SK-N-SH (cell line): ENCODE measurements at regions not wholly inside any gene's neighbourhood (a gene's known extent, or its start where the extent isn't known, plus 50 kb on each side); places are given as distances from the start of the nearest gene placed in this dataset.
A peak's percentile ranks its signal among the peaks of the same experiment; 100 is the strongest.

Experiments used
- CTCF ChIA-PET: fragments of 300-600, 350-600 bp; formaldehyde crosslinking; extraction: SDS; loops from one replicate; lab custom pipeline; 2021; lab: Yijun Ruan, JAX
- POLR2A ChIA-PET: fragments of 350-600 bp; sonication (Branson Sonifier 250); formaldehyde crosslinking; extraction: SDS; loops from one replicate; lab custom pipeline; 2020; ENCODE audit warnings: antibody characterized with exemption, inconsistent platforms; lab: Yijun Ruan, JAX
- DNase-seq: peaks from one replicate; pipeline ENCODE4 v3.0.0; 2012
- H2AFZ ChIP-seq: fragments of 200-600 bp; sonication (generic); 2 replicates; pipeline ENCODE4 v1.8.1; 2016; ENCODE audit warnings: antibody characterized with exemption, mild to moderate bottlenecking, low read depth
- H3F3A ChIP-seq: fragments of 200-600 bp; sonication (generic); replicated peaks from 2 replicates; pipeline ENCODE3; 2016; ENCODE audit warnings: antibody characterized with exemption, mild to moderate bottlenecking; ENCODE audit not compliant: insufficient read depth
- H3K27ac ChIP-seq, 2 experiments: fragments of 200-500 bp in 1 of 2; fragments of 200-600 bp in 1 of 2; sonication (Bioruptor generic) in 1 of 2; sonication (generic), shearing (Covaris generic) in 1 of 2; 2 replicates each; pipeline versions ENCODE4 v1.5.1 to v1.6.1; 2014 to 2016; ENCODE audit warnings: low read depth in 2 of 2, inconsistent platforms in 1 of 2, low read length in 1 of 2, mild to moderate bottlenecking in 1 of 2, mixed read lengths in 1 of 2
- H3K27me3 ChIP-seq: fragments of 200-600 bp; sonication (generic), shearing (Covaris generic); 2 replicates; pipeline ENCODE4 v1.6.1; 2016; ENCODE audit warnings: mixed run types; ENCODE audit not compliant: insufficient read depth
- H3K36me3 ChIP-seq, 2 experiments: fragments of 200-500 bp in 1 of 2; fragments of 200-600 bp in 1 of 2; sonication (Bioruptor generic) in 1 of 2; sonication (generic) in 1 of 2; replicated peaks in 1 of 2; 2 replicates each; pipeline versions ENCODE3 to v1.5.1; 2014 to 2016; ENCODE audit warnings: low read length in 1 of 2, mild to moderate bottlenecking in 1 of 2; ENCODE audit not compliant: insufficient read depth in 2 of 2, control insufficient read depth in 1 of 2
- H3K4me1 ChIP-seq, 2 experiments: fragments of 200-500 bp in 1 of 2; fragments of 200-600 bp in 1 of 2; sonication (Bioruptor generic) in 1 of 2; sonication (generic), shearing (Covaris generic) in 1 of 2; 2 replicates each; pipeline versions ENCODE4 v1.5.1 to v1.6.1; 2014 to 2016; ENCODE audit warnings: low read depth in 1 of 2, low read length in 1 of 2, mixed run types in 1 of 2; ENCODE audit not compliant: insufficient read depth in 2 of 2, control insufficient read depth in 1 of 2
- H3K4me2 ChIP-seq: fragments of 200-600 bp; sonication (generic), shearing (Covaris generic); 2 replicates; pipeline ENCODE4 v1.6.1; 2017; ENCODE audit warnings: mixed run types
- H3K4me3 ChIP-seq, 2 experiments: fragments of 200-500 bp in 1 of 2; fragments of 200-600 bp in 1 of 2; sonication (Bioruptor generic) in 1 of 2; sonication (generic), shearing (Covaris generic) in 1 of 2; 2 replicates each; pipeline versions ENCODE4 v1.5.1 to v1.8.1; 2014 to 2016; ENCODE audit warnings: low read depth in 2 of 2, inconsistent platforms in 1 of 2, low read length in 1 of 2, mild to moderate bottlenecking in 1 of 2, mixed read lengths in 1 of 2, moderate library complexity in 1 of 2
- H3K79me2 ChIP-seq: fragments of 200-600 bp; sonication (generic); 2 replicates; pipeline ENCODE4 v1.8.1; 2017; ENCODE audit warnings: mild to moderate bottlenecking; ENCODE audit not compliant: insufficient read depth
- H3K9ac ChIP-seq: fragments of 200-600 bp; sonication (generic); 2 replicates; pipeline ENCODE4 v1.6.1; 2017; ENCODE audit warnings: mixed run types
- H3K9me2 ChIP-seq: fragments of 200-600 bp; sonication (generic); 2 replicates; pipeline ENCODE4 v1.6.1; 2017; ENCODE audit warnings: mixed run types
- H3K9me3 ChIP-seq: fragments of 200-600 bp; sonication (generic); 2 replicates; pipeline ENCODE4 v1.6.1; 2017; ENCODE audit warnings: mixed run types, mild to moderate bottlenecking, moderate library complexity
- H4K20me1 ChIP-seq: fragments of 200-600 bp; sonication (generic); 2 replicates; pipeline ENCODE4 v1.6.1; 2017; ENCODE audit warnings: mild to moderate bottlenecking, mixed run types; ENCODE audit not compliant: insufficient read depth
- FOXM1 ChIP-seq: IDR thresholded peaks from 2 replicates; pipeline ENCODE4 v1.4.0; 2012; ENCODE audit warnings: low read depth, mild to moderate bottlenecking
- GABPA ChIP-seq: IDR thresholded peaks from 2 replicates; pipeline ENCODE4 v1.4.0; 2012; ENCODE audit warnings: low read depth, mild to moderate bottlenecking
- JUND ChIP-seq: IDR thresholded peaks from 2 replicates; pipeline ENCODE4 v1.4.0; 2012
- MEF2A ChIP-seq: IDR thresholded peaks from 2 replicates; pipeline ENCODE4 v1.4.0; 2012; ENCODE audit warnings: low read depth, borderline replicate concordance
- NRF1 ChIP-seq: IDR thresholded peaks from 2 replicates; pipeline ENCODE4 v1.6.1; 2012; ENCODE audit warnings: low read depth, mild to moderate bottlenecking, low read length
- RCOR1 ChIP-seq: fragments of 150-350 bp; IDR thresholded peaks from 2 replicates; pipeline ENCODE4 v1.6.1; 2017; ENCODE audit warnings: antibody characterized with exemption, low read length
- RXRA ChIP-seq: IDR thresholded peaks from 2 replicates; pipeline ENCODE4 v1.4.0; 2012; ENCODE audit warnings: low read depth, mild to moderate bottlenecking, borderline replicate concordance
- SIN3A ChIP-seq: IDR thresholded peaks from 2 replicates; pipeline ENCODE4 v1.6.1; 2012; ENCODE audit warnings: low read depth, mild to moderate bottlenecking, low read length, moderate library complexity, borderline replicate concordance
- SMC3 ChIP-seq: IDR thresholded peaks from 2 replicates; pipeline ENCODE4 v1.6.1; 2012; ENCODE audit warnings: low read depth, low read length, improper control_type of control experiment
- TEAD4 ChIP-seq: IDR thresholded peaks from 2 replicates; pipeline ENCODE4 v1.4.0; 2012; ENCODE audit warnings: mild to moderate bottlenecking, borderline replicate concordance; ENCODE audit not compliant: insufficient read depth
- YY1 ChIP-seq: IDR thresholded peaks from 2 replicates; pipeline ENCODE4 v1.4.0; 2012; ENCODE audit warnings: low read depth, mild to moderate bottlenecking
- WGBS: methylation state at CpG from one replicate; pipeline ENCODE4 v1.1.6; 2017; ENCODE audit warnings: low lambda C conversion rate; 5-methylcytosine and 5-hydroxymethylcytosine counted together
- TF ChIP-seq, protein P1 (sequence below): IDR thresholded peaks from 2 replicates; pipeline ENCODE4 v1.4.0; 2012; ENCODE audit warnings: low read depth, borderline replicate concordance
- TF ChIP-seq, protein P2 (sequence below): IDR thresholded peaks from 2 replicates; pipeline ENCODE4 v1.4.0; 2012; ENCODE audit warnings: low read depth
- TF ChIP-seq, protein P3 (sequence below): fragments of 200-600 bp; sonication (generic); IDR thresholded peaks from 2 replicates; pipeline ENCODE4 v1.6.1; 2017; ENCODE audit warnings: antibody characterized with exemption, mild to moderate bottlenecking, moderate library complexity
- TF ChIP-seq, protein P4 (sequence below): fragments of 150-350 bp; IDR thresholded peaks from 2 replicates; pipeline ENCODE4 v1.6.1; 2017; ENCODE audit warnings: antibody characterized with exemption, low read length, low read depth, borderline replicate concordance

DNA sequence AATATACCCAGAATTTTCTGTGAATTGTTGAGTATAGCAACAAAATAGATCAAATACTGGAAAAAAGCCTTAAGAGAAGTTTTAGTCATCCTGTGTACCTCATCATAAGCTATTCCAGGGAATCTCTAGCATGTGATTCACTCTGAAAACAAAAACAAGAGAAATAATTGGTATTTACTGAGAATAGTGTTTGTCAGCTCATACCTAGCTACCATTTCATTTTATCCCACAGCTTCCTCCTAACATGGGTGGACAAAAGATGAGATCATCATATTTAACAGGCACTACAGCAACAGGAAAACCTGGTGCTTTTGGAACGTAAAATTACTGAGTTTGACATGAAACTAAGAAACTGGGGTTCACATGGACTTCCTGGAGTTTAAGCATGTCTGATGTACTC, 753.5 kb upstream of the NECTIN3 start (continued):
- no peak for TF ChIP-seq NRF1
- TF ChIP-seq TEAD4: no peak
- TF ChIP-seq, protein P1, sequence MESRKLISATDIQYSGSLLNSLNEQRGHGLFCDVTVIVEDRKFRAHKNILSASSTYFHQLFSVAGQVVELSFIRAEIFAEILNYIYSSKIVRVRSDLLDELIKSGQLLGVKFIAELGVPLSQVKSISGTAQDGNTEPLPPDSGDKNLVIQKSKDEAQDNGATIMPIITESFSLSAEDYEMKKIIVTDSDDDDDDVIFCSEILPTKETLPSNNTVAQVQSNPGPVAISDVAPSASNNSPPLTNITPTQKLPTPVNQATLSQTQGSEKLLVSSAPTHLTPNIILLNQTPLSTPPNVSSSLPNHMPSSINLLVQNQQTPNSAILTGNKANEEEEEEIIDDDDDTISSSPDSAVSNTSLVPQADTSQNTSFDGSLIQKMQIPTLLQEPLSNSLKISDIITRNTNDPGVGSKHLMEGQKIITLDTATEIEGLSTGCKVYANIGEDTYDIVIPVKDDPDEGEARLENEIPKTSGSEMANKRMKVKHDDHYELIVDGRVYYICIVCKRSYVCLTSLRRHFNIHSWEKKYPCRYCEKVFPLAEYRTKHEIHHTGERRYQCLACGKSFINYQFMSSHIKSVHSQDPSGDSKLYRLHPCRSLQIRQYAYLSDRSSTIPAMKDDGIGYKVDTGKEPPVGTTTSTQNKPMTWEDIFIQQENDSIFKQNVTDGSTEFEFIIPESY: no peak

DNA sequence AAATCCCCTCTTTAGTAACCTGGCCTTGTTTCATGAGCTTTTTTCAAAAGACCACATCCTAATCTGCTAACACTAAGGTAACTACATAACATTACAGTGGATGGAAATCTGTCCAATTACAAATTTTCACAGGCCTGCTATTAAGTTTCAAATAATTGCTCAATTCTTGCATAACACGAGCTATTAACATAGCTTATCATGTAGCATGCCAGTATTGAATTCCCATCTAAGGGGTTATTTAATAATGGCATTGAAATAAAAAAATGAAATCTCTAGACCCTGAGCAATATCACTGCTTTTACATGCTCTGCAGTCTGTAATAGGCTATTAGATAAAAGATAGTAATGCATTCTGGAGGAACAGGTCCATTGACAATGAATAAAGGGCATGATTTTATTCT, 748.3 kb upstream of the NECTIN3 start:
- no peaks in the 10 kb centered on the region for H3K79me2 ChIP-seq
- no peaks in the 10 kb centered on the region for H3K9me3 ChIP-seq
- POLR2A ChIA-PET: no interaction called here
- no peak for TF ChIP-seq RCOR1
- no peak for TF ChIP-seq MEF2A
- no peak for TF ChIP-seq JUND
- TF ChIP-seq, protein P2, sequence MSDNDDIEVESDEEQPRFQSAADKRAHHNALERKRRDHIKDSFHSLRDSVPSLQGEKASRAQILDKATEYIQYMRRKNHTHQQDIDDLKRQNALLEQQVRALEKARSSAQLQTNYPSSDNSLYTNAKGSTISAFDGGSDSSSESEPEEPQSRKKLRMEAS: no peak
- TF ChIP-seq, protein P1: no peak
- TF ChIP-seq SMC3: no peak
- no peak for TF ChIP-seq YY1
- no peak for TF ChIP-seq RXRA
- WGBS: 81% methylated on average over 1 of the region's 1 CpG
- H3K9me2 ChIP-seq: no peaks in the 10 kb centered on the region
- H3K27ac ChIP-seq: no peak overlapping the region
- H3K9ac ChIP-seq: no peak overlapping the region
- H3K27me3 ChIP-seq: no peaks in the 10 kb centered on the region
- H3K4me1 ChIP-seq: no peaks in the 10 kb centered on the region
- no peaks in the 10 kb centered on the region for H3F3A ChIP-seq
- H3K4me3 ChIP-seq: no peak overlapping the region
- no peak for DNase-seq
- CTCF ChIA-PET: interaction anchor here (0.6 to 2.5 kb wide), 2 partner anchors 9 to 1576 kb away, joined by 3 to 24 read pairs; no protein-coding TSS in a partner anchor
- no peaks in the 10 kb centered on the region for H3K36me3 ChIP-seq
- H3K4me2 ChIP-seq: no peak overlapping the region
- no peaks in the 10 kb centered on the region for H4K20me1 ChIP-seq
- H2AFZ ChIP-seq: no peak overlapping the region

DNA sequence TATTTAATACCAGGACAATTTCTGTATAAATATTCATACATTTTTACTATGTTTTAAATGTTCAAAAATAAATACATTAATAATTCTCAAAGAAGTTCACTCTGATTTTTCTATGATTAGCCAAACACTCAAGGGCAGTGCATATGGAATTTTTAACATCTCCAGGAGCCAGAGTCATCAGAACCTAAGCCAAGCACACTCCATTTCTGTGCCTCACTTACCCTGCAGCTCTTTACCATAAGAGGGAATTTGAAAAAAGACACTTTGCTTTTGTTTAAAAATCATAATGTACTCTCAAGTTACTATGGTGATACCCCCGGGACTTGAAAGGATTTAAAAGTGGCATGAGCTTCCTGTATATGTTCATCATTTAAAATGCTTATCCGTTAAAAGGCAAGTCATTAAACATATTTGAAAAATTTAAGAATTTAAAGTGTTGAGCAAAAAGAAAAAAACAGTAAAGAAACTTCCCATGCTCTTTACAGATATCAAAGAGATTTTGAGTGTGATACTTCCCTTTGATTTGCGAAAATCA, 747.4 kb upstream of the NECTIN3 start:
- no peaks in the 10 kb centered on the region for H3K79me2 ChIP-seq
- H3K27me3 ChIP-seq: no peaks in the 10 kb centered on the region
- H4K20me1 ChIP-seq: no peaks in the 10 kb centered on the region
- peak overlapping the region; percentile 16; the same call in 1 of the 2 replicates for H2AFZ ChIP-seq
- H3K9me3 ChIP-seq: no peaks in the 10 kb centered on the region
- no peaks in the 10 kb centered on the region for H3K4me1 ChIP-seq
- no peaks in the 10 kb centered on the region for H3K36me3 ChIP-seq
- ChIA-PET POLR2A (no interaction called here), CTCF (interaction anchor here (2.5 kb wide), 1 partner anchor 10 kb away, joined by 24 read pairs; no protein-coding TSS in a partner anchor)
- H3K4me2 ChIP-seq: no peak overlapping the region
- H3K27ac ChIP-seq: no peak overlapping the region
- no peak overlapping the region for H3K4me3 ChIP-seq
- no peaks in the 10 kb centered on the region for H3F3A ChIP-seq
- DNase-seq: no peak
- no peaks in the 10 kb centered on the region for H3K9me2 ChIP-seq
- WGBS: 89% methylated on average over 3 of the region's 3 CpGs
- no peak overlapping the region for H3K9ac ChIP-seq
- TF ChIP-seq GABPA (no peak), MEF2A (no peak), TEAD4 (no peak), SIN3A (no peak), FOXM1 (no peak), JUND (no peak)
- TF ChIP-seq, protein P3, sequence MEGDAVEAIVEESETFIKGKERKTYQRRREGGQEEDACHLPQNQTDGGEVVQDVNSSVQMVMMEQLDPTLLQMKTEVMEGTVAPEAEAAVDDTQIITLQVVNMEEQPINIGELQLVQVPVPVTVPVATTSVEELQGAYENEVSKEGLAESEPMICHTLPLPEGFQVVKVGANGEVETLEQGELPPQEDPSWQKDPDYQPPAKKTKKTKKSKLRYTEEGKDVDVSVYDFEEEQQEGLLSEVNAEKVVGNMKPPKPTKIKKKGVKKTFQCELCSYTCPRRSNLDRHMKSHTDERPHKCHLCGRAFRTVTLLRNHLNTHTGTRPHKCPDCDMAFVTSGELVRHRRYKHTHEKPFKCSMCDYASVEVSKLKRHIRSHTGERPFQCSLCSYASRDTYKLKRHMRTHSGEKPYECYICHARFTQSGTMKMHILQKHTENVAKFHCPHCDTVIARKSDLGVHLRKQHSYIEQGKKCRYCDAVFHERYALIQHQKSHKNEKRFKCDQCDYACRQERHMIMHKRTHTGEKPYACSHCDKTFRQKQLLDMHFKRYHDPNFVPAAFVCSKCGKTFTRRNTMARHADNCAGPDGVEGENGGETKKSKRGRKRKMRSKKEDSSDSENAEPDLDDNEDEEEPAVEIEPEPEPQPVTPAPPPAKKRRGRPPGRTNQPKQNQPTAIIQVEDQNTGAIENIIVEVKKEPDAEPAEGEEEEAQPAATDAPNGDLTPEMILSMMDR: no peak
- TF ChIP-seq, protein P4, sequence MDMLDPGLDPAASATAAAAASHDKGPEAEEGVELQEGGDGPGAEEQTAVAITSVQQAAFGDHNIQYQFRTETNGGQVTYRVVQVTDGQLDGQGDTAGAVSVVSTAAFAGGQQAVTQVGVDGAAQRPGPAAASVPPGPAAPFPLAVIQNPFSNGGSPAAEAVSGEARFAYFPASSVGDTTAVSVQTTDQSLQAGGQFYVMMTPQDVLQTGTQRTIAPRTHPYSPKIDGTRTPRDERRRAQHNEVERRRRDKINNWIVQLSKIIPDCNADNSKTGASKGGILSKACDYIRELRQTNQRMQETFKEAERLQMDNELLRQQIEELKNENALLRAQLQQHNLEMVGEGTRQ: no peak
